ENCODE measurements at regions not wholly inside any gene's neighbourhood (a gene's known extent, or its start where the extent isn't known, plus 50 kb on each side); places are given as distances from the start of the nearest gene placed in this dataset.
"Not testable (repeated sequence)": the region's sequence is repeated elsewhere in the genome, so short reads cannot be mapped to it uniquely, and the experiment has no call there.

- DNase-seq (ENCODE audit: low read depth, low spot score): no peak
Observed at GRCh38 chr10:52961323-52961722, 188.7 kb upstream of the MBL2 start.

GRCh38 chr10:52959810-52960209, 187.2 kb upstream of the MBL2 start:
- DNase-seq (ENCODE audit: low read depth, low spot score): no peak

GRCh38 chr10:52956861-52957260, 184.3 kb upstream of the MBL2 start:
- no peak for DNase-seq (ENCODE audit: low read depth, low spot score)

GRCh38 chr10:52956461-52956860, 183.9 kb upstream of the MBL2 start:
- peak; percentile 31 for DNase-seq (ENCODE audit: low read depth, low spot score)

GRCh38 chr10:52955337-52955736, 182.8 kb upstream of the MBL2 start:
- DNase-seq (ENCODE audit: low read depth, low spot score): no peak

GRCh38 chr10:52954407-52954806, 181.8 kb upstream of the MBL2 start:
- no peak for DNase-seq (ENCODE audit: low read depth, low spot score)

GRCh38 chr10:52952391-52953055, 179.9 kb upstream of the MBL2 start:
- DNase-seq (ENCODE audit: low read depth, low spot score): peak; percentile 10

GRCh38 chr10:52951824-52952223, 179.2 kb upstream of the MBL2 start:
- DNase-seq (ENCODE audit: low read depth, low spot score): peak; percentile 85

- peak; percentile 10 for DNase-seq (ENCODE audit: low read depth, low spot score)
Observed at GRCh38 chr10:52950578-52950977, 178.0 kb upstream of the MBL2 start.

- DNase-seq (ENCODE audit: low read depth, low spot score): peak; percentile 78
Observed at GRCh38 chr10:52949899-52950298, 177.3 kb upstream of the MBL2 start.

GRCh38 chr10:52946486-52946885, 173.9 kb upstream of the MBL2 start:
- DNase-seq (ENCODE audit: low read depth, low spot score): no peak

GRCh38 chr10:52945521-52945920, 172.9 kb upstream of the MBL2 start:
- DNase-seq (ENCODE audit: low read depth, low spot score): not testable (repeated sequence)

- DNase-seq (ENCODE audit: low read depth, low spot score): no peak
Observed at GRCh38 chr10:52940921-52941320, 168.3 kb upstream of the MBL2 start.

GRCh38 chr10:52939894-52940293, 167.3 kb upstream of the MBL2 start:
- no peak for DNase-seq (ENCODE audit: low read depth, low spot score)

- DNase-seq (ENCODE audit: low read depth, low spot score): no peak
Observed at GRCh38 chr10:52933748-52934147, 161.2 kb upstream of the MBL2 start.

GRCh38 chr10:52927678-52928077, 155.1 kb upstream of the MBL2 start:
- no peak for DNase-seq (ENCODE audit: low read depth, low spot score)

- DNase-seq (ENCODE audit: low read depth, low spot score): peak; percentile 10
Observed at GRCh38 chr10:52923520-52923919, 150.9 kb upstream of the MBL2 start.

GRCh38 chr10:52918714-52919305, 146.2 kb upstream of the MBL2 start:
- no peak for DNase-seq (ENCODE audit: low read depth, low spot score)

GRCh38 chr10:52915391-52915790, 142.8 kb upstream of the MBL2 start:
- no peak for DNase-seq (ENCODE audit: low read depth, low spot score)

- no peak for DNase-seq (ENCODE audit: low read depth, low spot score)
Observed at GRCh38 chr10:52911163-52911562, 138.6 kb upstream of the MBL2 start.

- DNase-seq (ENCODE audit: low read depth, low spot score): peak; percentile 52
Observed at GRCh38 chr10:52908478-52908877, 135.9 kb upstream of the MBL2 start.

GRCh38 chr10:52906046-52906445, 133.5 kb upstream of the MBL2 start:
- no peak for DNase-seq (ENCODE audit: low read depth, low spot score)

GRCh38 chr10:52903397-52903938, 130.9 kb upstream of the MBL2 start:
- peak; percentile 4 for DNase-seq (ENCODE audit: low read depth, low spot score)

All from ELF-1 (cell line).